ENCODE measurements at regions not wholly inside any gene's neighbourhood (a gene's known extent, or its start where the extent isn't known, plus 50 kb on each side); places are given as distances from the start of the nearest gene placed in this dataset.

DNA sequence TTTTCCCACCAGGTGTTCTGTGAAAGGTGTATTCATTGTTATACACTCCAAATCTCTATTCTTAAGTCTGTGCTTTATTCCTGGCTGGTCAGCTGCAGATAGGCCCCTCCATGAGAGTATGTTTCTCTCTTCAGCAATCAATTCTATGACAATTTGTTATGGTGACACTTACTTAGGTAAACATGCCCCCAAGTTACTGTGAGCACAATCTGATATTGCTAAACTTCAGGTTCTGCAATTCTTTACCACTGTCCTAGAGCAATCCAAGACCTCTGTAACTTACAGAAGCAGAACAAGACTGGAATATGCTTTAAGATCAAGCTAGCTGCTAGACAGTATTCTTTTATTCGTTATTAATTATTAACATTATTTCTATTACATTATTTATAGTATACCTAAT, 391.9 kb downstream of the FRK start:
- Histone ChIP-seq H3K27ac (ENCODE audit: insufficient read depth, low read depth, low read length) (no peak overlapping the region), H3K9ac (replicated peaks; ENCODE audit: extremely low read depth, insufficient read depth, low read length) (no peak overlapping the region), H4K20me1 (replicated peaks; ENCODE audit: control insufficient read depth, extremely low read depth, insufficient read depth, low read length) (no peaks in the 10 kb centered on the region), H3K4me1 (ENCODE audit: control insufficient read depth, extremely low read depth, insufficient read depth, low read length) (no peaks in the 10 kb centered on the region), H3K4me3 (replicated peaks in 1 of 3; ENCODE audit: insufficient read depth in 1 of 3, low read depth in 1 of 3, low read length in 3 of 3) (no peak overlapping the region), H3K27me3 (ENCODE audit: control insufficient read depth in 2 of 2, insufficient read depth in 2 of 2, low read length in 2 of 2) (no peaks in the 10 kb centered on the region), H3K9me1 (replicated peaks; ENCODE audit: control insufficient read depth, extremely low read depth, insufficient read depth, low read length) (no peaks in the 10 kb centered on the region), H3K79me2 (ENCODE audit: control insufficient read depth, insufficient read depth, low read length) (no peaks in the 10 kb centered on the region), H2AFZ (ENCODE audit: low read depth, low read length) (no peak overlapping the region), H3K4me2 (ENCODE audit: insufficient read depth, low read length) (no peak overlapping the region), H3K9me3 (replicated peaks; ENCODE audit: control insufficient read depth, insufficient read depth, low read length) (peaks cover 2% of the 10 kb centered on the region), H3K36me3 (ENCODE audit: control insufficient read depth in 2 of 2, extremely low read depth in 1 of 2, insufficient read depth in 2 of 2, low read length in 2 of 2) (no peaks in the 10 kb centered on the region)
- FAIRE-seq (no peak), DNase-seq (ENCODE audit: low read depth, low spot score) (no peak)
- dilution Hi-C loops (cut with MboI; ENCODE audit: extremely low pct_ligation_motif_present, low sequenced_read_pairs) (no loop called here), intact Hi-C loops (cut with micrococcal nuclease) (no loop called here)
- TF ChIP-seq, protein P1, sequence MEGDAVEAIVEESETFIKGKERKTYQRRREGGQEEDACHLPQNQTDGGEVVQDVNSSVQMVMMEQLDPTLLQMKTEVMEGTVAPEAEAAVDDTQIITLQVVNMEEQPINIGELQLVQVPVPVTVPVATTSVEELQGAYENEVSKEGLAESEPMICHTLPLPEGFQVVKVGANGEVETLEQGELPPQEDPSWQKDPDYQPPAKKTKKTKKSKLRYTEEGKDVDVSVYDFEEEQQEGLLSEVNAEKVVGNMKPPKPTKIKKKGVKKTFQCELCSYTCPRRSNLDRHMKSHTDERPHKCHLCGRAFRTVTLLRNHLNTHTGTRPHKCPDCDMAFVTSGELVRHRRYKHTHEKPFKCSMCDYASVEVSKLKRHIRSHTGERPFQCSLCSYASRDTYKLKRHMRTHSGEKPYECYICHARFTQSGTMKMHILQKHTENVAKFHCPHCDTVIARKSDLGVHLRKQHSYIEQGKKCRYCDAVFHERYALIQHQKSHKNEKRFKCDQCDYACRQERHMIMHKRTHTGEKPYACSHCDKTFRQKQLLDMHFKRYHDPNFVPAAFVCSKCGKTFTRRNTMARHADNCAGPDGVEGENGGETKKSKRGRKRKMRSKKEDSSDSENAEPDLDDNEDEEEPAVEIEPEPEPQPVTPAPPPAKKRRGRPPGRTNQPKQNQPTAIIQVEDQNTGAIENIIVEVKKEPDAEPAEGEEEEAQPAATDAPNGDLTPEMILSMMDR (IDR thresholded peaks at IDR 0.05; ENCODE audit: extremely low read depth in 1 of 2, insufficient read depth in 1 of 2, low read depth in 1 of 2, low read length in 2 of 2) = no peak
- TF ChIP-seq JUN (IDR thresholded peaks at IDR 0.05; ENCODE audit: borderline replicate concordance, insufficient read depth, insufficient read length, low read depth) = no peak
- TF ChIP-seq, protein P2, sequence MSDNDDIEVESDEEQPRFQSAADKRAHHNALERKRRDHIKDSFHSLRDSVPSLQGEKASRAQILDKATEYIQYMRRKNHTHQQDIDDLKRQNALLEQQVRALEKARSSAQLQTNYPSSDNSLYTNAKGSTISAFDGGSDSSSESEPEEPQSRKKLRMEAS (IDR thresholded peaks at IDR 0.05; ENCODE audit: insufficient read depth, insufficient read length) = no peak
- no peak for TF ChIP-seq POLR2A (IDR thresholded peaks at IDR 0.05; ENCODE audit: low read depth, low read length)
- TF ChIP-seq FOS (IDR thresholded peaks at IDR 0.05; ENCODE audit: borderline replicate concordance, insufficient read depth, low read length) = no peak
- TF ChIP-seq POLR2AphosphoS5 (IDR thresholded peaks at IDR 0.05; ENCODE audit: insufficient read depth, low read depth, low read length) = no peak
- TF ChIP-seq GATA2 (IDR thresholded peaks at IDR 0.05; ENCODE audit: insufficient read depth, insufficient read length, low read depth, low read length) = no peak
- no peak for TF ChIP-seq EZH2 (IDR thresholded peaks at IDR 0.05; ENCODE audit: borderline replicate concordance, low read depth, low read length, severe bottlenecking)
- TF ChIP-seq MYC (IDR thresholded peaks at IDR 0.05; ENCODE audit: low read depth, low read length) = no peak
- BruUV-seq (replicated peaks) = no TSS peak
- ChIA-PET CTCF (no interaction called here), POLR2A (no interaction called here)
